Heart right ventricle (tissue), 16 donors: ENCODE measurements at regions not wholly inside any gene's neighbourhood (a gene's known extent, or its start where the extent isn't known, plus 50 kb on each side); places are given as distances from the start of the nearest gene placed in this dataset.
"Not testable (repeated sequence)": the region's sequence is repeated elsewhere in the genome, so short reads cannot be mapped to it uniquely, and the experiment has no call there.

Source experiments
- ATAC-seq, 8 donors: fragments of 200-7000 bp; cut with Tn5 transposase; one replicate each; pipeline ENCODE4 v1.9.1; 2020; ENCODE audit warnings: mild to moderate bottlenecking in 8 of 8, moderate library complexity in 8 of 8, moderate number of reproducible peaks in 1 of 8
- DNase-seq, 2 donors: peaks; one replicate each; pipeline ENCODE4 v3.0.0-alpha.2; 2020
- H3K27ac ChIP-seq, 10 donors: fragments of 200-600 bp; sonication (generic) in 2 of 10; one replicate each; pipeline versions ENCODE4 v1.5.0 to v1.8.0; 2020 to 2022; ENCODE audit warnings: mild to moderate bottlenecking in 3 of 10
- H3K27me3 ChIP-seq, 7 donors: fragments of 200-600 bp; one replicate each; pipeline ENCODE4 v1.8.0; 2021 to 2022; ENCODE audit warnings: mild to moderate bottlenecking in 2 of 7
- H3K36me3 ChIP-seq, 9 donors: fragments of 200-600 bp; sonication (generic) in 1 of 9; one replicate each; pipeline versions ENCODE4 v1.5.0 to v1.8.0; 2020 to 2022; ENCODE audit warnings: mild to moderate bottlenecking in 2 of 9
- H3K4me1 ChIP-seq, 9 donors: fragments of 200-600 bp; sonication (generic) in 1 of 9; one replicate each; pipeline versions ENCODE4 v1.5.0 to v1.8.0; 2020 to 2022; ENCODE audit warnings: mild to moderate bottlenecking in 4 of 9
- H3K4me3 ChIP-seq, 10 donors: fragments of 200-600 bp; sonication (generic) in 2 of 10; one replicate each; pipeline versions ENCODE4 v1.5.0 to v1.8.0; 2020 to 2022; ENCODE audit warnings: mild to moderate bottlenecking in 7 of 10, moderate library complexity in 2 of 10
- H3K9me3 ChIP-seq, 11 donors: fragments of 200-600 bp in 10 of 11; sonication (generic) in 2 of 11; one replicate each; pipeline versions ENCODE4 v1.5.0 to v1.8.0; 2013 to 2022; ENCODE audit warnings: mild to moderate bottlenecking in 2 of 11, control low read depth in 1 of 11, moderate library complexity in 1 of 11
- WGBS, 2 donors: extraction: QIAGEN DNeasy Blood & Tissue Kit; methylation state at CpG; one replicate each; pipeline ENCODE4 v1.1.7; 2013; ENCODE audit warnings: inconsistent platforms in 1 of 2; 5-methylcytosine and 5-hydroxymethylcytosine counted together
- intact Hi-C, 10 donors: fragments of 100-400 bp; cut with DNase I; formaldehyde crosslinking; loops; one replicate each; pipeline versions ENCODE4 v1.11.1 to v1.14.2; 2022
- TF ChIP-seq, protein P1 (sequence below), 9 donors: fragments of 200-600 bp; sonication (generic) in 2 of 9; IDR thresholded peaks; one replicate each; pipeline versions ENCODE4 v1.5.0 to v1.8.0; 2021 to 2022; ENCODE audit warnings: antibody characterized with exemption in 9 of 9, mild to moderate bottlenecking in 5 of 9, moderate library complexity in 1 of 9
- donor health status: Arrhythmogenic right ventricular cardiomyopathy.
- donor health status: ischemic (EF 13 %, LVEDD 7.1; RV severe dilation, severe dysfunction).
- donor health status: healthy with polysubstance abuse.
- donor health status: DM: no; HTN: yes; CAD: no.
- donor health status: DM: no; HTN: no; CAD: no.
- donor health status: ischemic (EF 25% LVEDD 6.9; RV normal size, moderate dysfunction).
- donor health status: ischemic (EF 25% LVEDD 5.7; RV mildly dilated, moderate dysfunction).
- donor health status: healthy.
- donor health status: DM: yes; HTN: yes; CAD: no.
- donor health status: Ischemic cardiomyopathy.
- donor health status: ischemic (EF 35%, LVEDD 5.7; RV mildly dilated, moderate dysfunction).
- donor health status: nonischemic (EF 11% LVEDD 7.7; RV severe dilation, severe dysfunction).
- donor health status: DM: yes; HTN: yes; CAD: no.
- donor health status: PGD.
- donor health status: ischemic (EF 29% LVEDD 5.4; RV normal size, mild dysfunction).
- donor health status: nonischemic (EF 23%, LVEDD 6.1; RV moderate dilation, normal function).

DNA sequence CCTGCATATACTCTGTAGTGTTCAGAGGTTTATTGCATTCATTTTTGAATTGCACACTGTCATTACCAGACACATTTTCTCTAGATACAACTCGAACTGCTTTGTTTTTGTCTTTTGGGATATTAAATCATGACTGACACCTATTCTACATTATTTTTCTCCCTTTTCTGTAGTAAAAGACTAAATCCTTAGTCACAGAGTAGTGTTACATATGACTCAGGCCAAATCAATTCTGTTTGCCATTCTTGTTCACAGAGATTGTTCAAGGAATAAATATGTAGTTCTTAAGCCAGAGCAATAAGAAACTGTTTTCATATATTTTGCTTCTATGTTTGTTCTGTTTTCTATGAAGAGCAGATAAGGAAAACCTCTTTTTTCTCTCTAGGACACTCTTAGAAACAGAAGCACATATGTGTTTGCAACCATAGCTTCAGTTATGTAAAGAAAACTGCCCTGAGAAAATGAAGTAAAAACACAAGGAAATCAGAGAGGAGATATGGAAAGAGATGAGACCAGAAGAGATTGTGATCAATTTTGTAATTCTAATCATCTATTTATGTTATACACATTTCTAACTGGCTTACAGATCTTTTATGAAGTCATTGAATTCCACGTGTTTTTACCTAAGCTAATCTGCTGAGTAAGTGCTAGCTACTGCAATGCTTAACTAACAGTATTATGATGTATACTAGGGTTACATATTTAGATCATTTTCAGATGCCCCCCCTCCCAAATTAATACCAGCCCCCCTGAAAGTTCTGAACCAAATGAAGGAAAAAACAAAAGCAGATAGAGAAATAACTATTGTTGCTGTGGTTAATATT is 1995.6 kb upstream of the CDH6 start:
- no peak for ATAC-seq
- intact Hi-C loops = no loop called here
- DNase-seq = no peak
- no peak overlapping the region for H3K4me3 ChIP-seq
- no peaks in the 10 kb centered on the region for H3K9me3 ChIP-seq
- no peaks in the 10 kb centered on the region for H3K27me3 ChIP-seq
- TF ChIP-seq, protein P1, sequence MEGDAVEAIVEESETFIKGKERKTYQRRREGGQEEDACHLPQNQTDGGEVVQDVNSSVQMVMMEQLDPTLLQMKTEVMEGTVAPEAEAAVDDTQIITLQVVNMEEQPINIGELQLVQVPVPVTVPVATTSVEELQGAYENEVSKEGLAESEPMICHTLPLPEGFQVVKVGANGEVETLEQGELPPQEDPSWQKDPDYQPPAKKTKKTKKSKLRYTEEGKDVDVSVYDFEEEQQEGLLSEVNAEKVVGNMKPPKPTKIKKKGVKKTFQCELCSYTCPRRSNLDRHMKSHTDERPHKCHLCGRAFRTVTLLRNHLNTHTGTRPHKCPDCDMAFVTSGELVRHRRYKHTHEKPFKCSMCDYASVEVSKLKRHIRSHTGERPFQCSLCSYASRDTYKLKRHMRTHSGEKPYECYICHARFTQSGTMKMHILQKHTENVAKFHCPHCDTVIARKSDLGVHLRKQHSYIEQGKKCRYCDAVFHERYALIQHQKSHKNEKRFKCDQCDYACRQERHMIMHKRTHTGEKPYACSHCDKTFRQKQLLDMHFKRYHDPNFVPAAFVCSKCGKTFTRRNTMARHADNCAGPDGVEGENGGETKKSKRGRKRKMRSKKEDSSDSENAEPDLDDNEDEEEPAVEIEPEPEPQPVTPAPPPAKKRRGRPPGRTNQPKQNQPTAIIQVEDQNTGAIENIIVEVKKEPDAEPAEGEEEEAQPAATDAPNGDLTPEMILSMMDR (IDR thresholded peaks at IDR 0.05) = no peak
- no peak overlapping the region for H3K27ac ChIP-seq
- 61% methylated on average over 2 of the region's 2 CpGs for WGBS, 2 donors
- no peaks in the 10 kb centered on the region for H3K36me3 ChIP-seq
- no peaks in the 10 kb centered on the region for H3K4me1 ChIP-seq

DNA sequence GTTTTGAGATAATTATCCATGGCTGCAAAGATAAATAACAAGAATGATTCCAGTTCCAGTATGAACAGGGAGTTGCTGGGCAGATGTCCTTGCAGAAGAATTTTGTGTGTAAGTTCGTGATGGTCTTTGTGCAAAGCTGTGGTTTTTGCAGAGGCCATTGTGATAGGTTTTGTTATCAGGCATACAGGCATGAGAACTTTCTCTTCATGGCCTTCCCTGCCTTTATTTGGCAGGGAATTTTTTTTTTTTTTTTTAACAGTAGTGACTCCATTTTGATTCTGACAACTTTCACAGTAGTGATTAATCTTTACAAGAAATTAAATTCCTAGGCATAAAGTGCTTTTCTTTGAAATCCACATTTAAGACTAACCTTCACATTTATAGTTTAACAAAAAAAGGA is 1999.5 kb upstream of the CDH6 start:
- Histone ChIP-seq H3K36me3 (no peaks in the 10 kb centered on the region), H3K4me1 (no peaks in the 10 kb centered on the region), H3K27ac (no peak overlapping the region), H3K4me3 (no peak overlapping the region), H3K27me3 (no peaks in the 10 kb centered on the region), H3K9me3 (peaks cover 0 to 4% (median 0%) of the 10 kb centered on the region in 11 donors)
- DNase-seq (no peak), ATAC-seq (no peak)
- TF ChIP-seq, protein P1 (IDR thresholded peaks at IDR 0.05) = no peak
- intact Hi-C loops = loop anchor here in 1 of 10 donors (2.0 kb wide), 1 partner anchor 23 kb away; no protein-coding TSS in a partner anchor
- 44 to 48% methylated on average over 1 of the region's 1 CpG for WGBS, 2 donors

DNA sequence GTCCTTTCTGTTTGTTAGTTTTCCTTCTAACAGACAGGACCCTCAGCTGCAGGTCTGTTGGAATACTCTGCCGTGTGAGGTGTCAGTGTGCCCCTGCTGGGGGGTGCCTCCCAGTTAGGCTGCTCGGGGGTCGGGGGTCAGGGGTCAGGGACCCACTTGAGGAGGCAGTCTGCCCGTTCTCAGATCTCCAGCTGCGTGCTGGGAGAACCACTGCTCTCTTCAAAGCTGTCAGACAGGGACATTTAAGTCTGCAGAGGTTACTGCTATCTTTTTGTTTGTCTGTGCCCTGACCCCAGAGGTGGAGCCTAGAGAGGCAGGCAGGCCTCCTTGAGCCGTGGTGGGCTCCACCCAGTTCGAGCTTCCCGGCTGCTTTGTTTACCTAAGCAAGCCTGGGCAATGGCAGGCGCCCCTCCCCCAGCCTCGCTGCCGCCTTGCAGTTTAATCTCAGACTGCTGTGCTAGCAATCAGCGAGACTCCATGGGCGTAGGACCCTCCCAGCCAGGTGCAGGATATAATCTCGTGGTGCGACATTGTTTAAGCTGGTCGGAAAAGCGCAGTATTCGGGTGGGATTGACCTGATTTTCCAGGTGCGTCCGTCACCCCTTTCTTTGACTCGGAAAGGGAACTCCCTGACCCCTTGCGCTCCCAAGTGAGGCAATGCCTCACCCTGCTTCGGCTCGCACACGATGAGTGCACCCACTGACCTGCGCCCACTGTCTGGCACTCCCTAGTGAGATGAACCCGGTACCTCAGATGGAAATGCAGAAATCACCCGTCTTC is 2002.0 kb upstream of the CDH6 start:
- ATAC-seq, intact Hi-C loops, DNase-seq, H3K4me3 ChIP-seq, H3K27ac ChIP-seq, H3K36me3 ChIP-seq, H3K4me1 ChIP-seq, H3K9me3 ChIP-seq, H3K27me3 ChIP-seq: not testable (repeated sequence)
- 70 to 77% methylated on average over 24 to 25 of the region's 28 CpGs for WGBS, 2 donors

DNA sequence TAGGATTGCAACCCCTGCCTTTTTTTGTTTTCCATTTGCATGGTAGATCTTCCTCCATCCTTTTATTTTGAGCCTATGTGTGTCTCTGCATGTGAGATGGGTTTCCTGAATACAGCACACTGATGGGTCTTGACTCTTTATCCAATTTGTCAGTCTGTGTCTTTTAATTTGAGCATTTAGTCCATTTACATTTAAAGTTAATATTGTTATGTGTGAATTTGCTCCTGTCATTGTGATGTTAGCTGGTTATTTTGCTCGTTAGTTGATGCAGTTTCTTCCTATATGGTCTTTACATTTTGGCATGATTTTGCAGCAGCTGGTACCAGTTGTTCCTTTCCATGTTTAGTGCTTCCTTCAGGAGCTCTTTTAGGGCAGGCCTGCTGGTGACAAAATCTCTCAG is 2003.1 kb upstream of the CDH6 start:
- H3K4me1 ChIP-seq, H3K36me3 ChIP-seq, ATAC-seq, H3K27ac ChIP-seq, DNase-seq, H3K27me3 ChIP-seq, intact Hi-C loops, H3K4me3 ChIP-seq: not testable (repeated sequence)
- 47 to 54% methylated on average over 1 of the region's 1 CpG for WGBS, 2 donors
- peaks cover 0 to 11% (median 0%) of the 10 kb centered on the region in 11 donors for H3K9me3 ChIP-seq

DNA sequence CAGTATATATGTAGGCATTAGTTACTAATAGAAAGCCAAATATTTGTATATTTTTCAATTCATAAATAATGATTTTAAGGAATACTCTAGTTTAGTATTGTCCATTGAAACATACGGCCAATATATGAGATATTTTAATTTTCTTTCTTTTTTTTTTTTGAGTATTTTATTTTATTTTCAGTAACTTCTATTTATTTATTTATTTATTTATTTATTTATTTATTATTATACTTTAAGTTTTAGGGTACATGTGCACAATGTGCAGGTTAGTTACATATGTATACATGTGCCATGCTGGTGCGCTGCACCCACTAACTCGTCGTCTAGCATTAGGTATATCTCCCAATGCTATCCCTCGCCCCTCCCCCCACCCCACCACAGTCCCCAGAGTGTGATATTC is 2007.1 kb upstream of the CDH6 start:
- H3K27ac ChIP-seq, intact Hi-C loops, ATAC-seq, H3K4me3 ChIP-seq, H3K27me3 ChIP-seq, DNase-seq, H3K36me3 ChIP-seq, H3K4me1 ChIP-seq: not testable (repeated sequence)
- peaks cover 0 to 40% (median 5%) of the 10 kb centered on the region in 11 donors for H3K9me3 ChIP-seq
- WGBS, 2 donors = 40 to 95% methylated on average over 1 of the region's 5 CpGs
